Memory B cell (primary cell): ENCODE measurements at regions not wholly inside any gene's neighbourhood (a gene's known extent, or its start where the extent isn't known, plus 50 kb on each side); places are given as distances from the start of the nearest gene placed in this dataset.
"Not testable (repeated sequence)": the region's sequence is repeated elsewhere in the genome, so short reads cannot be mapped to it uniquely, and the experiment has no call there.

Experiments
- ATAC-seq: fragments of 150-1000 bp; cut with Tn5 transposase; 2 replicates; pipeline ENCODE4 v1.10.0; 2021; ENCODE audit warnings: low read depth, mild to moderate bottlenecking, moderate library complexity
- DNase-seq, 2 donors: peaks; one replicate each; pipeline ENCODE4 v3.0.0; 2022; ENCODE audit warnings: low spot score in 2 of 2
- H3K27ac Mint-ChIP-seq: one replicate; pipeline ENCODE4 v1.8.0; 2022; ENCODE audit warnings: mild to moderate bottlenecking, moderate library complexity, mixed read lengths
- H3K27me3 Mint-ChIP-seq: one replicate; pipeline ENCODE4 v1.8.0; 2022; ENCODE audit warnings: mixed read lengths
- H3K36me3 Mint-ChIP-seq: one replicate; pipeline ENCODE4 v1.8.0; 2022; ENCODE audit warnings: mild to moderate bottlenecking, mixed read lengths
- H3K4me1 Mint-ChIP-seq: one replicate; pipeline ENCODE4 v1.8.0; 2022; ENCODE audit warnings: mixed read lengths
- H3K4me3 Mint-ChIP-seq: one replicate; pipeline ENCODE4 v1.8.0; 2022; ENCODE audit warnings: mild to moderate bottlenecking, moderate library complexity, mixed read lengths
- H3K9me3 Mint-ChIP-seq: one replicate; pipeline ENCODE4 v1.8.0; 2022; ENCODE audit warnings: mixed read lengths

DNA sequence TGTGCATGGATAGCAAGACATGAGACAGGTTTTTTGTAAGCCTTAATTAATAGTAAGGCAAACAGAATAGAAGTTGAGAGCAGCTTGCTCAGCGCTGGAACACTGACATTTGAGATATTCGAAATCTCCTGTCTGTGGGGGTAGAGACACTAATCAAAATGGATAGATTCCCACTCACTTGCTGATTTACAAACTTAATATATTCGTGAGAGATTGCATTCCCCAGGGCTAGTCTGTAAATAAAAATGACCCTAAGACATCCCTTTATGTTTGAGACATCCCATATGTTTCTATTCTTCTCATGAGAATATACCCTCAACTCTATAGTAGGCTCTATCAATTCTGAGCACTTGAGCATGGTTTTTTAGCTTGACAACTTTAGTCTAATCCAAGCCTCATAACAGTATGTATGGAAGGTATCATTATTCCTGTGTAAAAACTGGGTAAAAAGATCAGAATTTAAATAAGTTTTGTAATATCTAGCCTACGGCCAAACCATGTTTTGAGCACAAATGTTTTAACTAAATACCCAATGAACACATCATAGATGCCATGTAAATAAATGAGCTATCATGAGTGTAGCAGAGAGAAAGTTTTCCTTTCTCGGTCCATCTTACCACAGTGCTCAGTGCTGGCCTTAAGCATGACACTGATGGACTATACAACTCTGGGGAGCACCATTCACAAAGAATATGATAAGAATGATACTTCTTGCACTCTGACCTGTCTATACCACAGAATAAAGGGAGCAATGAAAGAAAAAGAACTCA, 609.2 kb downstream of the PSAT1 start:
- peaks cover 3% of the 10 kb centered on the region for H3K36me3 Mint-ChIP-seq
- H3K9me3 Mint-ChIP-seq = peaks cover 5% of the 10 kb centered on the region
- H3K4me3 Mint-ChIP-seq = no peak overlapping the region
- no peaks in the 10 kb centered on the region for H3K27me3 Mint-ChIP-seq
- DNase-seq (no peak), ATAC-seq (no peak)
- no peaks in the 10 kb centered on the region for H3K4me1 Mint-ChIP-seq
- H3K27ac Mint-ChIP-seq = no peak overlapping the region

GRCh38 chr9:78909566-78909965, 612.6 kb downstream of the PSAT1 start:
- no peak overlapping the region for H3K27ac Mint-ChIP-seq
- H3K36me3 Mint-ChIP-seq = peaks cover 3% of the 10 kb centered on the region
- H3K9me3 Mint-ChIP-seq = peaks cover 5% of the 10 kb centered on the region
- no peak for ATAC-seq
- no peaks in the 10 kb centered on the region for H3K4me1 Mint-ChIP-seq
- H3K4me3 Mint-ChIP-seq = no peak overlapping the region
- DNase-seq = no peak
- no peaks in the 10 kb centered on the region for H3K27me3 Mint-ChIP-seq

GRCh38 chr9:78916884-78917283, 620.0 kb downstream of the PSAT1 start:
- not testable (repeated sequence) for H3K36me3 Mint-ChIP-seq, H3K4me1 Mint-ChIP-seq, H3K27me3 Mint-ChIP-seq, H3K27ac Mint-ChIP-seq, H3K4me3 Mint-ChIP-seq, ATAC-seq, DNase-seq
- H3K9me3 Mint-ChIP-seq = peaks cover 13% of the 10 kb centered on the region

DNA sequence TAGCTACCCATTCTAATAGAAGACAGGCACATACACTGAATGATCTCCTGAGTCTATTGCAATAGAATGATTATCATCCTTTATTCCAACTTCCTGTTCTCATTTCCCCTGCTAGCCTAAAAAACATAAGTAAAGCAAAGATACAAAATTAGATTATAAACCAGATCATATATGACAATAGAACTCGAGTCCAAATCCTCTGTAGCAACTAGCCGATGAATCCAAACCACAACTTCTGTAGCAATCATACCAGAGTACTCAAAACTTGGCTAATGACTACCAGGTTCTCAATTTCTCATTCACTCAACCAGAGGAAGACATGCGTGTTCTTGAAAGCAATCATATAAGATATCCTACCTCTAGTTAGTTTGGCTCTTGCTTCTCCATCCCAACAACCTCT, 622.1 kb downstream of the PSAT1 start:
- H3K4me1 Mint-ChIP-seq = no peaks in the 10 kb centered on the region
- H3K36me3 Mint-ChIP-seq = peaks cover 1% of the 10 kb centered on the region
- H3K27ac Mint-ChIP-seq = no peak overlapping the region
- H3K9me3 Mint-ChIP-seq = peaks cover 13% of the 10 kb centered on the region
- no peak for DNase-seq
- no peak overlapping the region for H3K4me3 Mint-ChIP-seq
- H3K27me3 Mint-ChIP-seq = no peaks in the 10 kb centered on the region
- no peak for ATAC-seq

GRCh38 chr9:78919701-78920100, 622.8 kb downstream of the PSAT1 start:
- ATAC-seq (no peak), DNase-seq (no peak)
- no peaks in the 10 kb centered on the region for H3K4me1 Mint-ChIP-seq
- H3K27ac Mint-ChIP-seq = no peak overlapping the region
- H3K4me3 Mint-ChIP-seq = no peak overlapping the region
- no peaks in the 10 kb centered on the region for H3K27me3 Mint-ChIP-seq
- peaks cover 13% of the 10 kb centered on the region for H3K9me3 Mint-ChIP-seq
- H3K36me3 Mint-ChIP-seq = peaks cover 1% of the 10 kb centered on the region

- no peaks in the 10 kb centered on the region for H3K27me3 Mint-ChIP-seq
- no peak overlapping the region for H3K4me3 Mint-ChIP-seq
- H3K27ac Mint-ChIP-seq = no peak overlapping the region
- DNase-seq (no peak), ATAC-seq (no peak)
- no peaks in the 10 kb centered on the region for H3K4me1 Mint-ChIP-seq
- H3K36me3 Mint-ChIP-seq = peaks cover 1% of the 10 kb centered on the region
- H3K9me3 Mint-ChIP-seq = peaks cover 10% of the 10 kb centered on the region
Observed at GRCh38 chr9:78921341-78921740, 624.4 kb downstream of the PSAT1 start.

DNA sequence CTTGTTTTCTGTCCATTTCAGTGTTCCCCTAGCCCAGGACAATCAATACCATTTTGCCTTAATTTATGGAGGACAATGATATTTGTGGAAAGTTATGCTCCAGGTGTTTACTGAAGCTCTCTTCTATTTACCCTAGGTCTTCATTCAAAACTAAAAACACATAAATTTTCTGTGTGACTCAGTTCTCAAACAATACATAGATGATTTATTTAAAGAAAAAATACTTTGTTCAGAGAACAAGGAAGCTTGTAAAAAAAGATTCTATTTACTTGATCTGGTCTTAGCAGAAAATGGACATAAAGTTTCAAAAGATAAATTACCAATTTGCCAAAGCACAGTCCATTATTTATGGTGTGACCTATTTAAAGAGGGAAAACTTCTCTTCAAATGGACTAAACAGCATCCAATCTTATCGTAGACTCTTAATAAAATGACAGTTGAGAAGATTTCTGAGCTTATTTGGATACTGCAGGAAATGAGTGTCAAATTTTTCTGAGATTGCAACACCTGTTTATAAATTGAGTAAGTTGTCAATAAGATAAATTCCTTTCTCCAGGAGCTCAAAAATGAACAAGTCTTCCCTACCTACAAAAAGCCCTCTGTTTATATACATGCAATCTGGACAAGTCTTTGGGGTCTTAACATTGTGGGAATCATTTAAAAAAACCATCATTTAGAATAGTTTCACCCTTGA, 627.2 kb downstream of the PSAT1 start:
- no peaks in the 10 kb centered on the region for H3K9me3 Mint-ChIP-seq
- DNase-seq (no peak), ATAC-seq (no peak)
- H3K36me3 Mint-ChIP-seq = no peaks in the 10 kb centered on the region
- H3K27me3 Mint-ChIP-seq = no peaks in the 10 kb centered on the region
- H3K27ac Mint-ChIP-seq = no peak overlapping the region
- H3K4me3 Mint-ChIP-seq = no peak overlapping the region
- H3K4me1 Mint-ChIP-seq = no peaks in the 10 kb centered on the region

GRCh38 chr9:78927099-78927940, 630.4 kb downstream of the PSAT1 start:
- Mint-ChIP-seq H3K4me1 (no peaks in the 10 kb centered on the region), H3K9me3 (peaks cover 2% of the 10 kb centered on the region)
- no peak for ATAC-seq

DNA sequence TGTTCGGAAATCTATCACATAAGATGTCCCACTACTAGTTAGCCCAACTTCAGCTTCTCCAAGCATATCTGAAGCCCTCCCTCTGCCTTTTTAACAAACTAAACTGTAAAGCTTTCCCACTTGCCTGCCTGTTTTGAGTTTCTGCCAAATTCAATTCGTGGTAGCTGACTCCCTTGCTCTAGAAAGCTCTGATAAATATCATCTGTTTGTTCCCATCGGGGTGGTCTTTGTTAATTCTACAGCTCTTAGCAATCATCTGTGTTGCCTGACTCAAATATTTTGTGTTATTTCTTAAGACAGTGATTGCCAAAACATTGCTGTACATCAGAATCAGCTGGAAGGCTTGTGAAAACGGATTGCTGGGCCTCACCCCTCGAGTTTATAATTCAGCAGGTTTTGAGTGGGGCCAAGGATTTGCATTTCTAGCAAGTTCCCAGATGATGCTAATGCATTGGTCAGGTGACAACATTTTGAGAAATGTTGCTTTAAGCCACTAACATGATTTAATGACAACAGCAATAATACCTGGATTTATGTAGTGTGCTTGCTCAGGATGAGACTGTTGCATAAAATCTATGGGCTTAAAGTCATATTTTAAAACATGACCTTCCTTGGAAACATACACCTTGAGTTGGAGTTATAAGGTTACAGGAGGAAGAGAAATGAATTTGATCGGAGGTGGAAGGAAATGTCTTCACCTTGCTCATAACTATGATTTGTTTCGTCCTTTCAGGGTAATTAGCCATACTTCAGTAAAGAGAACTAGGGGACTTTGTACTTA, 631.9 kb downstream of the PSAT1 start:
- Mint-ChIP-seq H3K27me3 (no peaks in the 10 kb centered on the region), H3K4me3 (no peak overlapping the region), H3K4me1 (no peaks in the 10 kb centered on the region), H3K36me3 (no peaks in the 10 kb centered on the region), H3K27ac (no peak overlapping the region), H3K9me3 (peaks cover 2% of the 10 kb centered on the region)
- DNase-seq (no peak), ATAC-seq (no peak)

More at GRCh38 chr9:78927099-78927940, 630.4 kb downstream of the PSAT1 start:
- H3K36me3 Mint-ChIP-seq = no peaks in the 10 kb centered on the region
- no peak overlapping the region for H3K4me3 Mint-ChIP-seq
- no peaks in the 10 kb centered on the region for H3K27me3 Mint-ChIP-seq
- no peak overlapping the region for H3K27ac Mint-ChIP-seq
- DNase-seq = no peak

DNA sequence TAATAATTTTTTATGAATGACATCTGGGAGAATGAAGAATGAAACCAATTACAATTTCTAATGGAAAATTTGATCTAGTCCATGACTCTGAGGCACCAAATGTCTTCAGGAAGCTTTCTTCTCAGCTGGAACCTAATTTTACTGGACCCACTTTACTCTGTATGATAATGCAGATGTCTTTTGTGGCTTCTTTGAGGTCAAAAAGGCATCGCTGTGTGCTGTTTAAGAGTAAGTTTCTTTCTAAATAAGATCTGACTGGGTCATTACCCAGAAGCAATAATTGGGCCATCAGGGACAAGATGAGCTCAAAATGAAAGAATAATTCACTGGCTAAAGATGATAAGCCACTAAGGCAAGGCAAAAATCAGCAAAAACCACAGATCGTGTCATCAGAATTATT, 633.4 kb downstream of the PSAT1 start:
- no peaks in the 10 kb centered on the region for H3K36me3 Mint-ChIP-seq
- H3K9me3 Mint-ChIP-seq = peaks cover 2% of the 10 kb centered on the region
- no peak overlapping the region for H3K27ac Mint-ChIP-seq
- DNase-seq = no peak
- ATAC-seq = no peak
- no peak overlapping the region for H3K4me3 Mint-ChIP-seq
- no peaks in the 10 kb centered on the region for H3K27me3 Mint-ChIP-seq
- no peaks in the 10 kb centered on the region for H3K4me1 Mint-ChIP-seq

- no peaks in the 10 kb centered on the region for H3K36me3 Mint-ChIP-seq
- no peaks in the 10 kb centered on the region for H3K4me1 Mint-ChIP-seq
Observed at GRCh38 chr9:78932849-78933627, 636.1 kb downstream of the PSAT1 start.

GRCh38 chr9:78934880-78935279, 636.9 kb upstream of the TLE4 start:
- Mint-ChIP-seq H3K4me1 (no peaks in the 10 kb centered on the region), H3K27me3 (no peaks in the 10 kb centered on the region), H3K27ac (no peak overlapping the region), H3K9me3 (peaks cover 2% of the 10 kb centered on the region), H3K36me3 (no peaks in the 10 kb centered on the region), H3K4me3 (no peak overlapping the region)
- no peak for ATAC-seq
- DNase-seq = no peak

More at GRCh38 chr9:78932849-78933627, 636.1 kb downstream of the PSAT1 start:
- no peaks in the 10 kb centered on the region for H3K27me3 Mint-ChIP-seq
- DNase-seq (no peak), ATAC-seq (no peak)
- H3K4me3 Mint-ChIP-seq = no peak overlapping the region
- H3K9me3 Mint-ChIP-seq = peaks cover 2% of the 10 kb centered on the region
- no peak overlapping the region for H3K27ac Mint-ChIP-seq

DNA sequence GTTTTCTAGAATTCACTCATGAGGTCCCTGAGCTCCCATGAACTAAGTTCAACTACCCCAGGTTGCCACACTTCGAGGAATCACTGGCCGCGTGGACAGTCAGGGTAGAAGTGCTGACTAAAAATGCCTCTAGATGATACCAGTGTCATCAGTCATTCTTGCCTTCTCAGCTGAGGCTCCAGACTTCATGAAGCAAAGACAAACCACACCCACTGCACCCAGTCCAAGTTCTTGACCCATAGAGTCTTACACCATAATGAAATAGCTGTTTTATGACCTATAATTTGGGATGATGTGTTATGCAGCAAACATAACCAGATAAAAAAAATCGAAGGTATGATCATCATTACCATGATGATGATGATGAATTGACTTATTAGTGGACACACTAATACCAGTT, 632.9 kb upstream of the TLE4 start:
- Mint-ChIP-seq H3K27ac (no peak overlapping the region), H3K27me3 (no peaks in the 10 kb centered on the region), H3K9me3 (no peaks in the 10 kb centered on the region), H3K4me3 (no peak overlapping the region), H3K4me1 (no peaks in the 10 kb centered on the region), H3K36me3 (no peaks in the 10 kb centered on the region)
- no peak for ATAC-seq
- DNase-seq = no peak
